Chondrocyte (in vitro differentiated cells): ENCODE measurements at regions not wholly inside any gene's neighbourhood (a gene's known extent, or its start where the extent isn't known, plus 50 kb on each side); places are given as distances from the start of the nearest gene placed in this dataset.
"Not testable (repeated sequence)": the region's sequence is repeated elsewhere in the genome, so short reads cannot be mapped to it uniquely, and the experiment has no call there.

Experiments used
- DNase-seq: peaks from one replicate; pipeline ENCODE4 v3.0.0; 2021; ENCODE audit warnings: mixed read lengths, low spot score
- H3K27ac Mint-ChIP-seq: one replicate; pipeline ENCODE4 v1.8.0; 2021; ENCODE audit warnings: mild to moderate bottlenecking, moderate library complexity, mixed read lengths; ENCODE audit not compliant: unreplicated experiment
- H3K27me3 Mint-ChIP-seq: 2 replicates; pipeline ENCODE4 v1.8.0; 2021; ENCODE audit warnings: low read depth, mixed read lengths
- H3K36me3 Mint-ChIP-seq: 2 replicates; pipeline ENCODE4 v1.8.0; 2021; ENCODE audit warnings: low read depth, mixed read lengths
- H3K4me1 Mint-ChIP-seq: 2 replicates; pipeline ENCODE4 v1.8.0; 2021; ENCODE audit warnings: low read depth, mild to moderate bottlenecking, mixed read lengths
- H3K4me3 Mint-ChIP-seq: one replicate; pipeline ENCODE4 v1.8.0; 2021; ENCODE audit warnings: mild to moderate bottlenecking, moderate library complexity, mixed read lengths; ENCODE audit not compliant: unreplicated experiment
- H3K9me3 Mint-ChIP-seq: 2 replicates; pipeline ENCODE4 v1.8.0; 2021; ENCODE audit warnings: low read depth, mixed read lengths
- CTCF ChIP-seq: fragments of 200-600 bp; sonication (generic); IDR thresholded peaks from 2 replicates; pipeline ENCODE4 v1.5.0; 2021; ENCODE audit warnings: antibody characterized with exemption, mild to moderate bottlenecking, moderate library complexity

- peaks cover 39% of the 10 kb centered on the region for H3K4me1 Mint-ChIP-seq
- TF ChIP-seq CTCF, result no peak
- H3K27me3 Mint-ChIP-seq, result no peaks in the 10 kb centered on the region
- H3K27ac Mint-ChIP-seq, result peak overlapping the region; percentile 10
- no peak for DNase-seq
- H3K9me3 Mint-ChIP-seq, result no peaks in the 10 kb centered on the region
- H3K4me3 Mint-ChIP-seq, result no peak overlapping the region
- no peaks in the 10 kb centered on the region for H3K36me3 Mint-ChIP-seq
These were observed 76.3 kb downstream of the TANC2 start for GRCh38 chr17:63042256-63042812.

- not testable (repeated sequence) for H3K27me3 Mint-ChIP-seq, H3K27ac Mint-ChIP-seq, H3K4me1 Mint-ChIP-seq, DNase-seq, H3K4me3 Mint-ChIP-seq, H3K36me3 Mint-ChIP-seq
- peaks cover 21% of the 10 kb centered on the region for H3K9me3 Mint-ChIP-seq
These were observed 91.5 kb downstream of the TANC2 start for GRCh38 chr17:63057560-63057959.

- Mint-ChIP-seq H3K27me3 (no peaks in the 10 kb centered on the region), H3K36me3 (peaks cover 2% of the 10 kb centered on the region), H3K4me1 (no peaks in the 10 kb centered on the region), H3K4me3 (no peak overlapping the region), H3K27ac (no peak overlapping the region), H3K9me3 (peaks cover 8% of the 10 kb centered on the region)
- DNase-seq, result no peak
- TF ChIP-seq CTCF, result no peak
These were observed 100.3 kb downstream of the TANC2 start for GRCh38 chr17:63066158-63066813.

GRCh38 chr17:63069245-63069644 lies 103.2 kb downstream of the TANC2 start:
- Mint-ChIP-seq H3K4me1 (no peaks in the 10 kb centered on the region), H3K27ac (no peak overlapping the region), H3K4me3 (no peak overlapping the region), H3K27me3 (no peaks in the 10 kb centered on the region), H3K9me3 (no peaks in the 10 kb centered on the region), H3K36me3 (no peaks in the 10 kb centered on the region)
- no peak for DNase-seq
- TF ChIP-seq CTCF, result no peak

GRCh38 chr17:63070031-63070430 lies 104.0 kb downstream of the TANC2 start:
- no peaks in the 10 kb centered on the region for H3K9me3 Mint-ChIP-seq
- TF ChIP-seq CTCF, result no peak
- no peak overlapping the region for H3K4me3 Mint-ChIP-seq
- no peaks in the 10 kb centered on the region for H3K27me3 Mint-ChIP-seq
- H3K4me1 Mint-ChIP-seq, result no peaks in the 10 kb centered on the region
- no peaks in the 10 kb centered on the region for H3K36me3 Mint-ChIP-seq
- no peak overlapping the region for H3K27ac Mint-ChIP-seq
- DNase-seq, result no peak

- no peak overlapping the region for H3K4me3 Mint-ChIP-seq
- no peak for TF ChIP-seq CTCF
- no peaks in the 10 kb centered on the region for H3K9me3 Mint-ChIP-seq
- no peaks in the 10 kb centered on the region for H3K4me1 Mint-ChIP-seq
- no peak for DNase-seq
- no peaks in the 10 kb centered on the region for H3K27me3 Mint-ChIP-seq
- H3K36me3 Mint-ChIP-seq, result peaks cover 3% of the 10 kb centered on the region
- H3K27ac Mint-ChIP-seq, result no peak overlapping the region
These were observed 105.8 kb downstream of the TANC2 start for GRCh38 chr17:63071797-63072196.
